HG03457 (cell line): ENCODE measurements at regions not wholly inside any gene's neighbourhood (a gene's known extent, or its start where the extent isn't known, plus 50 kb on each side); places are given as distances from the start of the nearest gene placed in this dataset.
"Not testable (repeated sequence)": the region's sequence is repeated elsewhere in the genome, so short reads cannot be mapped to it uniquely, and the experiment has no call there.

ENCODE experiments used
- ATAC-seq: cut with Tn5 transposase; IDR thresholded peaks from one replicate; pipeline ENCODE4 v1.9.1; 2021; ENCODE audit warnings: moderate number of reproducible peaks; ENCODE audit not compliant: unreplicated experiment

DNA sequence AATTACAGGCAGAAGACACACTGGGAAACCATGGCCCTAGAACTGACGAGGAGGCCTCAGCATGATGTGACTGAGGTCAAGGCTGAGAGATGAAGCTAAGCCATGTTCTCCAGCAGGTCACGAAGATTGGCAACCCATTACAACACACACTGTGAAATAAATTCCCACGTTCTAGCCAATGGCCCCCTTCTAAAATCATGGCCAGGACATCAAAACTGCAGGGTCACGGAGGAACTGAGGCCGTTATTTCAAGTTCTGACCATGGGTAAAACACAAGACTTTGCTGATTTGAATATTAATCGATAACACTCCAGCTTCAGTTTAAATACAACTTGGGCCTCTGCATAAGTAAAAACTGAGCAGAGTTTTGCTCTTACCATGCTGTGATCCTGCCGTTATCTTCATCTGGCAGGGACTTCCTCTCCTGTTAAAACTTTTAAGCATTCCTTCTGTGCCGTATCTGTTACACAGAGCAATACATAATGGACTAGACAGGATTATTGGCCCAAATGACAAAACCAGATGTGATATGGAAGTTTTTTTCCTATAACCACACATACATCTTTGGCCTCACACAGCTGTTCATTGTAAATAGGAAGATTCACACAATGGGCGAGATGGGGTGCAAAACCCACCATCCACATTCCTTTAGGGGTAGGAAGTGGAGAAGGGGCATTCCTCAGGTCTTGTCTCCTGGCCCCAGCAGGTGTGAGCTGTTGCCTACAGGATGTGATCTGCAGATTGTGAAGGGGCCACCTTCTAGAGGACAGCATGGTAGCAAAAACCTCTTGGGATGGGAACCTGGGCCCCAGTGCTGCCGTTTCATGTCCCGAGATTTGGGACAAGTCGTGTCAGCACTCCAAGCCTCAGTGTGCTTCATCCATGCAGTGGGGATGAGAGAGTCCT, 207.4 kb downstream of the OPA1 start:
- no peak for ATAC-seq

GRCh38 chr3:193801097-193801496, 208.1 kb downstream of the OPA1 start:
- ATAC-seq, result no peak

DNA sequence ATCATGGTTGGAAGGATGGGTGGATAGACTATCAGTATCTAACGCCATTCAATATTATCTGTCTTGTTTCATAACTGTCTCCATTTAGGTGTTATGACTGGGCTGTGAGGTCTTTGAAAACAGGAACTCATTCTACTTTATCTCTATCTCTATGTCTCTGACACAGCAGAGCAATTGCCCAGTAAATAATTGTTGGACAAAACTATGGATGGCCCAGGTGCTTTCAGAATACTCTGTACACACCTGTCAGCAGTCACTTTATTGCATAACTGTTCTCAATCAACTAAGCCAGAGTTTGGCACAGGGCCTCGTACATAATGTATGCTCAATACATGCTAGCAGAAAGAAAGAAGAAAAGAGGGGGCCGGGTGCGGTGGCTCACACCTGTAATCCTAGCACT, 210.3 kb downstream of the OPA1 start:
- ATAC-seq, result no peak

GRCh38 chr3:193805448-193805847, 212.4 kb downstream of the OPA1 start:
- ATAC-seq, result no peak

- no peak for ATAC-seq
Observed at GRCh38 chr3:193808317-193808716, 215.3 kb downstream of the OPA1 start.

- ATAC-seq, result no peak
Observed at GRCh38 chr3:193809106-193809505, 216.1 kb downstream of the OPA1 start.

DNA sequence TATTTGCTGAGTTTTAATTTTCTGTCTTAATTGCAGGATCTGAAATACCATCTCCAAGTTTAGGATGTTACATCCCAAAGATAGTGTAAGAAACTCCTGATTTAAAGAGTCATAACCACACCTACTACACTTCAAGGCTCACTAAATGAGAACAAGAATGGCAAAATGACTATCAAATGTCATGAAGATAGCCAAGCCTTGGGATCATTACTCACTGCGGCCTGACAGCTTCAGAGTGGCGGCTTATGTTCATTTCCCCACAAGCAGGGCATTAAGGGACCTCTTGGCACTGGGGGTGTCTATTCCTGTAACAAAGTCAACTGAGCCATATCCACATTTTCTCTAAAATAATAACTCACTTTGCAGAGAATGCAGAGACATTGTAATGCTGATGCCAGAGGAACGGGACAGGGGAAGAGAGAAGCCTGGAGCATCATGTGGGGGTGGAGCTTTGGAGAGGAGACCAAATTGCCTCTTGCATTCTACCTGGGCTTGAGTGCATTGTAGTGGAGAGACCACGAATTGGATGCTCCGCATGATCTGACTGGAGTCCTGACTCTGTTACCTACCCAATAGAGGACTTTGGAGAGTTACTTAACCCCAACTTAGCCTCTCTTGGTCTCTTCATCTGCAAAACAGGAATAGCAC, 219.2 kb downstream of the OPA1 start:
- ATAC-seq, result no peak

GRCh38 chr3:193812791-193813500, 219.9 kb downstream of the OPA1 start:
- no peak for ATAC-seq

DNA sequence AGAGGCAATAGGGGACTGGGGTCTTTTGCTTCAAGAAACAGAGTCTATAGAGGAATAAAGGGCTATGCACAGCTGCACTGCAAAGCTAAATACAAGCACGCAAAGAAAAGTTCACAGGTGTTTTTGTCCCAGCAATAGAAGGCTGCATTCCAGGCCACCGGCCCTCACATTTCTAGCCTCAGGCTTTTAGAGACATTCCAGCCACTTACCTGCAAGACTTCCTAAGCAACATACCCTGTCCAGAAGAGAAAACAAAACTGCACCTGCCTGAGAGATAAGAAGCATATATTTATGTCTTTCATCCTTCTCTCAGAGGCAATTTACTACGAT, 220.5 kb downstream of the OPA1 start:
- ATAC-seq, result no peak

- ATAC-seq, result no peak
Observed at GRCh38 chr3:193814166-193814892, 221.3 kb downstream of the OPA1 start.

GRCh38 chr3:193815246-193816027, 222.4 kb downstream of the OPA1 start:
- no peak for ATAC-seq

- no peak for ATAC-seq
Observed at GRCh38 chr3:193816028-193816395, 223.0 kb downstream of the OPA1 start.

- ATAC-seq, result no peak
Observed at GRCh38 chr3:193816656-193817311, 223.8 kb downstream of the OPA1 start.

GRCh38 chr3:193819117-193820010, 226.4 kb downstream of the OPA1 start:
- no peak for ATAC-seq

GRCh38 chr3:193821151-193821668, 228.2 kb downstream of the OPA1 start:
- no peak for ATAC-seq

- no peak for ATAC-seq
Observed at GRCh38 chr3:193822492-193823212, 229.6 kb downstream of the OPA1 start.

GRCh38 chr3:193823213-193823605, 230.2 kb downstream of the OPA1 start:
- not testable (repeated sequence) for ATAC-seq

DNA sequence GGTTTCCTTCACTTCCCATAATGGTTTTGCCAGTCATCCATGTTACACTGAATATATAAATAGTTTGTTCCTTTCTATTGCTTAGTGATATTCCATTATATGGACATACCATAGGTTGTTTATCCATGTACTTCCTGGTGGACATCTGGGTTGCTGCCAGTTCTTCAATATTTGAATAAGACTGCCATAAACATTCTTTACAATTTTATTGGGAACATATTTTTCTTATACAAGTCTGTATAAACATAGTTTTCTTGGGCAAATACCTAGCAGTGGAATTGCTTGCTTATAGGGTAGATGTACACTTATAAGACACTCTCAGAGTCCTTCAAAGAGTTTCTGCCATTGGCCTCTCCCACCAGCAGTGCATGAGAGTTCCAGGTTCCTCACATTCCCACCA, 231.4 kb downstream of the OPA1 start:
- no peak for ATAC-seq
